ENCODE measurements at regions not wholly inside any gene's neighbourhood (a gene's known extent, or its start where the extent isn't known, plus 50 kb on each side); places are given as distances from the start of the nearest gene placed in this dataset.
A peak's percentile ranks its signal among the peaks of the same experiment; 100 is the strongest.

- no peak overlapping the region for H3K27ac ChIP-seq (ENCODE audit: low read length)
- WGBS (ENCODE audit: insufficient coverage) = 95% methylated on average over 9 of the region's 11 CpGs
- H3K27me3 ChIP-seq (ENCODE audit: control insufficient read depth, insufficient read depth, low read length) = peaks cover 22% of the 10 kb centered on the region
- H3K36me3 ChIP-seq (ENCODE audit: control insufficient read depth, insufficient read depth, low read length) = no peaks in the 10 kb centered on the region
- Mint-ChIP-seq H3K27ac (no peak overlapping the region), H3K36me3 (no peaks in the 10 kb centered on the region), H3K27me3 (ENCODE audit: low read depth in 2 of 2) (peaks cover 45 to 77% of the 10 kb centered on the region in 2 donors), H3K9me3 (no peaks in the 10 kb centered on the region), H3K4me3 (peak overlapping the region; percentile 92), H3K4me1 (peaks cover 10 to 12% of the 10 kb centered on the region in 2 donors)
- intact Hi-C loops (cut with micrococcal nuclease) = no loop called here
- no peak for TF ChIP-seq CTCF (IDR thresholded peaks at IDR 0.05)
- peaks cover 10% of the 10 kb centered on the region for H3K4me1 ChIP-seq (ENCODE audit: control insufficient read depth, insufficient read depth, low read length)
- H3K4me3 ChIP-seq (ENCODE audit: low read length) = no peak overlapping the region
- no peaks in the 10 kb centered on the region for H3K9me3 ChIP-seq (ENCODE audit: control insufficient read depth, insufficient read depth, low read length)
- DNase-seq (no peak), ATAC-seq (no peak)
These were observed 58.0 kb upstream of the ARHGAP18 start for GRCh38 chr6:129767776-129768485.

- Histone ChIP-seq H3K27me3 (ENCODE audit: control insufficient read depth, insufficient read depth, low read length) (peaks cover 22% of the 10 kb centered on the region), H3K27ac (ENCODE audit: low read length) (no peak overlapping the region), H3K4me3 (ENCODE audit: low read length) (peak overlapping the region; percentile 31), H3K9me3 (ENCODE audit: control insufficient read depth, insufficient read depth, low read length) (no peaks in the 10 kb centered on the region), H3K36me3 (ENCODE audit: control insufficient read depth, insufficient read depth, low read length) (no peaks in the 10 kb centered on the region), H3K4me1 (ENCODE audit: control insufficient read depth, insufficient read depth, low read length) (peaks cover 10% of the 10 kb centered on the region)
- Mint-ChIP-seq H3K9me3 (no peaks in the 10 kb centered on the region), H3K4me3 (peak overlapping the region; percentile 92), H3K27me3 (ENCODE audit: low read depth in 2 of 2) (peaks cover 42 to 72% of the 10 kb centered on the region in 2 donors), H3K4me1 (peaks cover 10 to 12% of the 10 kb centered on the region in 2 donors), H3K36me3 (no peaks in the 10 kb centered on the region), H3K27ac (peak overlapping the region in 1 of 2 donors; percentile 44)
- peak; percentile 74 to 86 (median 80) for ATAC-seq
- WGBS (ENCODE audit: insufficient coverage) = 1% methylated on average over 36 of the region's 36 CpGs
- no peak for TF ChIP-seq CTCF (IDR thresholded peaks at IDR 0.05)
- DNase-seq = peak; percentile 38 to 72
- intact Hi-C loops (cut with micrococcal nuclease) = no loop called here
These were observed 57.2 kb upstream of the ARHGAP18 start for GRCh38 chr6:129766959-129767728.

- Mint-ChIP-seq H3K27ac (no peak overlapping the region), H3K36me3 (no peaks in the 10 kb centered on the region), H3K4me1 (peaks cover 10 to 12% of the 10 kb centered on the region in 2 donors), H3K9me3 (no peaks in the 10 kb centered on the region), H3K27me3 (ENCODE audit: low read depth in 2 of 2) (peaks cover 31 to 75% of the 10 kb centered on the region in 2 donors), H3K4me3 (no peak overlapping the region)
- peaks cover 10% of the 10 kb centered on the region for H3K4me1 ChIP-seq (ENCODE audit: control insufficient read depth, insufficient read depth, low read length)
- H3K36me3 ChIP-seq (ENCODE audit: control insufficient read depth, insufficient read depth, low read length) = no peaks in the 10 kb centered on the region
- 84% methylated on average over 3 of the region's 4 CpGs for WGBS (ENCODE audit: insufficient coverage)
- H3K9me3 ChIP-seq (ENCODE audit: control insufficient read depth, insufficient read depth, low read length) = no peaks in the 10 kb centered on the region
- TF ChIP-seq CTCF (IDR thresholded peaks at IDR 0.05) = no peak
- H3K27me3 ChIP-seq (ENCODE audit: control insufficient read depth, insufficient read depth, low read length) = peaks cover 22% of the 10 kb centered on the region
- H3K27ac ChIP-seq (ENCODE audit: low read length) = no peak overlapping the region
- intact Hi-C loops (cut with micrococcal nuclease) = no loop called here
- no peak overlapping the region for H3K4me3 ChIP-seq (ENCODE audit: low read length)
- ATAC-seq (no peak), DNase-seq (no peak)
These were observed 54.9 kb upstream of the ARHGAP18 start for GRCh38 chr6:129764761-129765407.
